Neuron (in vitro differentiated cells): ENCODE measurements at regions not wholly inside any gene's neighbourhood (a gene's known extent, or its start where the extent isn't known, plus 50 kb on each side); places are given as distances from the start of the nearest gene placed in this dataset.

ENCODE experiments used
- H2AFZ ChIP-seq: one replicate; pipeline ENCODE4 v1.6.1; 2013; ENCODE audit warnings: low read depth, mild to moderate bottlenecking, inconsistent platforms, low read length, moderate library complexity
- H3K27me3 ChIP-seq: one replicate; pipeline ENCODE4 v1.6.1; 2013; ENCODE audit warnings: low read length; ENCODE audit not compliant: insufficient read depth
- H3K36me3 ChIP-seq: one replicate; pipeline ENCODE4 v1.6.1; 2013; ENCODE audit warnings: low read length; ENCODE audit not compliant: insufficient read depth
- H3K4me1 ChIP-seq: one replicate; pipeline ENCODE4 v1.6.1; 2013; ENCODE audit warnings: low read length; ENCODE audit not compliant: insufficient read depth
- H3K4me3 ChIP-seq: 2 replicates; pipeline ENCODE4 v1.5.1; 2013; ENCODE audit warnings: mild to moderate bottlenecking, low read length, moderate library complexity
- H3K9me3 ChIP-seq: one replicate; pipeline ENCODE4 v1.6.1; 2013; ENCODE audit warnings: low read length

DNA sequence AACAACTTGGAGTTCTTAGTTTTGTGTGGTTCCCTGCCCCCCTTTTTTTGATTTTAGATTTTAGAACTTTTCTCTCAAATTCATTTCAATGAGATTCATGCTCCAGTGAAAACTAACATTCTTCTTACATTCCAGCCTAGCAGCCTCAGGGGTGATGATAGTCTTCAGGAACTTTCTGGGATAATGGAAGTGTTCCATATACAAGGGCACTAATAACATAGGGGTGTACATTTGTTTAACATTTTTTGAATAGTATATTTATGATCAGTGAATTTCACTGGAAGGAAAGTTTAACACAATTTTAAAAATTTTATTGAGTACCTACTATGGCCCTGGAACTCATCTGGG lies 61.4 kb upstream of the ZNF648 start:
- H3K36me3 ChIP-seq: no peaks in the 10 kb centered on the region

DNA sequence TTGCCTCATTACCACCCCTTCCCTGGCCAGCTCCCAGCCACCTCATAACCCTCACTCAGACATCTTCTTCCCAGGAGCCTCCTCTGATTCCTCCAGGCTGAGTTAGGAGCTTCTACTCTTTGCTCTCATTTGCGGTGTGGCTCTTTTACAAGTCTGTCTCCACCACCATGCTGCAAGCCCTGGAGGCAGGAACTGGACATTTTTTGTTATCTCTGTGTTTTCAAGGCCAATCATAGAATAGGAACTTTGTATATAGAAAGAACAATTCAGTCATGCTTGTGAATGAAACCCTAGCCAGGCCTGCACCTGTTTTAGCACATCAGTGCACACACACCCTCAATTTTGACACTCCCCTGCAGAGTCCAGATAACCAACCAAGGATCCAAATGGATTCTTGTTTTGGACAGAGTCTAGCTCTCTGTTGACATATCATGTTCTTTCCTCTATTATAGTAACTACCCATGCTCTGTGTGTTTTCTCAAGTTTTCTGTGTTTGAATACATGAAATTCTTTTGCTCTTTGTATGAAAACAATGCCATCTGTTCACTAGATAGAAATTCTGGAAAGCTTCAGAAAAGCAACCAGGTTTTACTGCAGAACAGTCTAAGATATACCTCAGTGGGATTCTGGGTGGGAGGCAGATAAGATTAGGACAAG lies 60.9 kb upstream of the ZNF648 start:
- no peaks in the 10 kb centered on the region for H3K36me3 ChIP-seq
- H3K27me3 ChIP-seq: no peaks in the 10 kb centered on the region
- no peak overlapping the region for H2AFZ ChIP-seq

More for the DNA sequence above, 61.4 kb upstream of the ZNF648 start:
- no peaks in the 10 kb centered on the region for H3K4me1 ChIP-seq
- H2AFZ ChIP-seq: no peak overlapping the region
- no peak overlapping the region for H3K4me3 ChIP-seq
- H3K27me3 ChIP-seq: no peaks in the 10 kb centered on the region
- no peaks in the 10 kb centered on the region for H3K9me3 ChIP-seq

DNA sequence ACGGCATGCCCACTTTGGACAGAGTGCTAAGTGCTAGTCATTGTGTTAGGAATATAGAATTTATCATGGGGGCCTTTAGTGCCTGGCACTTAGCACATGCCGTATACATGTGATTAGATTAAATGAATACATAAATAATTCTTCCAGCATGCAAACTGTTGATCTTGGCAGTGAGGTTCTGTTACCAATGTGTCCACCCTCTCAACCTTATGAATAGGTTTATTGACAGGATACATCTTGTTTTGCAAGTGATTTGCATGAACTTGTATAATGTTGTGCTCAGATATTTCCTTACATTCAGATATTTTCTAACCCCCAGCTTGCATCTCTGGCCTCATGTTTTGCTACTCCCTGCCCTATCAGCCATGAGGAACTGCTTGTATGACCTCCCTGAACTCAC lies 60.3 kb upstream of the ZNF648 start:
- Histone ChIP-seq H3K4me1 (no peaks in the 10 kb centered on the region), H3K4me3 (no peak overlapping the region), H2AFZ (no peak overlapping the region), H3K9me3 (no peaks in the 10 kb centered on the region), H3K36me3 (no peaks in the 10 kb centered on the region), H3K27me3 (no peaks in the 10 kb centered on the region)

More for the DNA sequence above, 60.9 kb upstream of the ZNF648 start:
- Histone ChIP-seq H3K9me3 (no peaks in the 10 kb centered on the region), H3K4me1 (no peaks in the 10 kb centered on the region), H3K4me3 (no peak overlapping the region)

DNA sequence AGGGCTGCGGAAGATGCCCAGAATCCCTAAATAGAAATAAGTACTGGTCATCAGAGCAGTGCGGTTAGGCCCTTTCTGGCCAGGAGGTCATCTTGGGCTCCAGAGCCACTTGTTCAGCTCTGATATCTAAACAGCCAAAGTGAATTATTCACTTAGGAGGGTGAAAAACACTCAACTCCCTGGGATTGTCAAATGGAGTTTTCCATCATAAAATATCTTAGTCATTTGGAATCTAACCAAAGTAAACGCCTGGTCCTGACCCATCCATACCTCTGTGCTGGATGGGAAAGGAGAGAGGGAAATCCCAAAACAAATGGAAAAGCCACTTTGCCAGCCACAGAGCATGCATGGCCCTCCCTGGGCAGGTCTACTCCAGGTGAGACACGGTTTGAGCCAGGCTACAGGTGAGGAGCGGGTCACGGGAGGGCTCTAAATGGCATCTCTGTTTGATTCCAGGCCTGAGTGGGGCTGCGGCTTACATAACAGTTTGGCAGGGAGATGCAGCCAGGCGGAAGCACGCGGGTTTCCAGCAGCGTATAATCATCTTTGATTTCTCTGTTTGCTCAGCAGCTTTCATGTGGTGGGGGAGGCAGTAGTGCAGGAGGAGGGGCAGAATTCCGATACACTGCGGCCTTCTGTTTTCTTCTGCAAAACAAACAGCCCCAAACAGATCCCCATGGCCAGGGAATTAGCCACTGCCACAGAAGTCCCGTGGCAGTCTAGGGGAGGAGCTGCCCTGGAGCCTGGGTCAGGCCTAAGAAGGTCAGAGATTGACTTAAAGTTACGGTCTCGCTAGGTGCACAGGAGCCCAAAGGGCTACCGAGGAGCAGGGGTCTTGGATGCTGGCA lies 59.1 kb upstream of the ZNF648 start:
- Histone ChIP-seq H3K4me1 (no peaks in the 10 kb centered on the region), H3K36me3 (no peaks in the 10 kb centered on the region), H2AFZ (no peak overlapping the region), H3K9me3 (no peaks in the 10 kb centered on the region), H3K27me3 (no peaks in the 10 kb centered on the region), H3K4me3 (no peak overlapping the region)

DNA sequence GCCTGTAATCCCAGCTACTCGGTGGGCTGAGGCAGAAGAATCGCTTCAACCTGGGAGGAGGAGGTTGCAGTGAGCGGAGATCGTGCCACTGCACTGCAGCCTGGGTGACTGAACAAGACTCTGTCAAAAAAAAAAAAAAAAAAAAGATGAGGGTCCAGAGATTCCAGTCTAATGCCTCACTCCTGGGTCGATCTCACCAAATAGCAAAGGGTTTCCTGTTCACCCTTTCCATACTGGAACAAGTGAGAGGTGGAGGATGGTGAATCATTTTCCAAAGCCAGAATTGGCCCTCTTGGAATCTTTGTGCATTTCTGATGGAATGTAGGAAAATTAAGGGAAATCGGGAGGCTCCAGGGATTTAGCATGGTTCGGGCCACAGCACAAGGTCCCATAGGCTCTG lies 58.1 kb upstream of the ZNF648 start:
- H3K4me1 ChIP-seq: peaks cover 2% of the 10 kb centered on the region
- H3K4me3 ChIP-seq: no peak overlapping the region
- H2AFZ ChIP-seq: no peak overlapping the region
- H3K27me3 ChIP-seq: no peaks in the 10 kb centered on the region
- no peaks in the 10 kb centered on the region for H3K36me3 ChIP-seq
- no peaks in the 10 kb centered on the region for H3K9me3 ChIP-seq

DNA sequence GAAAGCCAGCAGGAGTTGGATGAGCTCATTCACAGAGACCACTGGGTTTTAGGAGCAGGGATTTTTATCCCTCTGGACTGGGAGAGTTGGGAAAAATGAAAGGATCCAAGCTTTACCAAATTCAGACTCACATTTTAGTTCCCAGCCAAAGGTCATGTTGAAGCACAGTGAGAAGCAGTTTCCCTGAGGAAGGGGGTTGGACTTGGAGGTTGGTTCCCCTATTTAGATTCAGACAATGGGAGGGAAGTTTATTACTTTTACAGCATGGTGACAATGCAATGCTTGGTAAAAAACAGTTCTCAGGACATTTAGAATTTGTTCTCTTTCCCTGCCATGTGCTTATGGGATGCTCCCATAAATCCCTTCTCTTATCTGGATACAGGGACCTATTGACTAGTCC lies 57.3 kb upstream of the ZNF648 start:
- no peaks in the 10 kb centered on the region for H3K27me3 ChIP-seq
- H3K4me1 ChIP-seq: peaks cover 8% of the 10 kb centered on the region
- no peak overlapping the region for H3K4me3 ChIP-seq
- H3K36me3 ChIP-seq: no peaks in the 10 kb centered on the region
- H3K9me3 ChIP-seq: no peaks in the 10 kb centered on the region
- no peak overlapping the region for H2AFZ ChIP-seq

DNA sequence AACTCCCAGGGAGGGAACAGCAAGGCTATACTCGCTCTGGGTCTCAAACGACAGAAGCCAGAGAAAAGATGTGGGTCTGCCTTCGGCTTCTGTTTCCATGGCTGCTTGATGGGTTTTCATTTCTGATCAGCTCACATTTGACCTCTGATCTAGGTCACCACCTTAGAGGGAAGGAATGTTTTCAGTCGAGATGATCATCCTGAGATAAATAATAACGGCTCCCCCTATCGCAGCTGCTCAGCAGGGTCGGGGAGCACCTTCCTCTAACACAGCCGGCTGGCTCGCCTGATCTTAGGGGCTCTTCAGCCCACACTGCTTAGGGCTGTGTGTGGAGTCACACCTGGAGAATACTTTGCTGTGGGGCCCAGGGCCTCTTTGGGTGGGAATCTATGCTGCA lies 53.1 kb upstream of the ZNF648 start:
- Histone ChIP-seq H3K4me3 (no peak overlapping the region), H3K27me3 (no peaks in the 10 kb centered on the region), H2AFZ (peak overlapping the region; percentile 82), H3K36me3 (no peaks in the 10 kb centered on the region), H3K9me3 (no peaks in the 10 kb centered on the region), H3K4me1 (peaks cover 8% of the 10 kb centered on the region)

DNA sequence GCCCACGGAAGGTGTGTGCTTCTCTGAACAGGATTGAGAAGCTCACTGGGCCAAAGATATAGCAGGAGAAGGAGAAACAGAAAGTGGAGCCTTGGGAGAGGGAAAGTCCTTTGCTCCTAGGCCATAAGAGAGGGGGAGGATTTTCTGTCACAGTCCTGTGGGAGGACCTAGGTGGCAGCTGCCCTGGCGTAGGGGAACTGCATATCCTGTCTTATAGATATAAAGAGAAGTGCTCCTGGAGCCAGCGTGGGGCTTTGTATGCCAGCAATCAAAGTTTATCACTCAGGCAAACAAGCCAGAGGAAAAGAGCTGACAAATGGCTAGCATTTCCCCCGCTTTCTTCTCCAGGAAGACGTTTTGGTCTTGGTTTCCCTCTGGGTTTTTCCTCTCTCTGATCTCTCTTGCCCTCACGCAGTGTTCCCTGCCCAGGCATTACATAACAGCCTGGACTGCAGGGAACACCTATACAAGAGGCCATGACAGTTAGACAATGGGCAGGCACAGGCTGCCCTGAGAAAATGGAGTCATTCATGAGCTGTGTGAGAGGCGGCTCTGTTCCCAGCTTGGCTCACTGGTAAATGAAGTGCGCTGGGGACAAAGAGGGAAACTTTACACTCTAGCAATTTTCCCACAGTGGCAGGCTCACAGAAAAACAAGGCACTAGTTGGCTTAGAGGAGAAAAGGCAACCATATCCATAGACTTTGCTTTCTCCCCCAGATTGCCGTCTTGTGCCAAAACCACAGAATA lies 52.5 kb upstream of the ZNF648 start:
- Histone ChIP-seq H3K9me3 (no peaks in the 10 kb centered on the region), H3K27me3 (no peaks in the 10 kb centered on the region), H3K4me3 (no peak overlapping the region), H2AFZ (peak overlapping the region; percentile 82), H3K4me1 (peaks cover 8% of the 10 kb centered on the region), H3K36me3 (no peaks in the 10 kb centered on the region)

DNA sequence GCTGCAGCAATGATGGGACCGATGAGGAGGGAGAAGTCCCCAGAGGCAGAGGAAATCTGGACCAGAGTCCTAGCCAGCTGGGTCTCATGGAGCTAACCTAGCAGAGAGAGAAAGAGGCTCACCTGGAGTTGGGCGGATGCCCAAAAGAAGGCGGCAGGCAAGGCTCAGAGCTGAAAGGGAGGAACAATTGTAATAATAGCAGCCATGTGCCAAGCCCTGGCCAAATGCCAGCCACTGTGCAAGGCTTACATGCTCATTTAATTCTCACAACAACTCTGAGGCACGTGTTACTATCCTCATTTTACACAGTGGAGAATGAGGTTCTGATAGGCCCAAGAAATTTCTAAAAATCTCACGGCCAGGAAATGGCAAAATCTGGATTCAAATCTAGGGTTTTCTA lies 50.0 kb upstream of the ZNF648 start:
- no peaks in the 10 kb centered on the region for H3K36me3 ChIP-seq
- H3K4me1 ChIP-seq: peaks cover 8% of the 10 kb centered on the region
- H2AFZ ChIP-seq: no peak overlapping the region
- H3K27me3 ChIP-seq: no peaks in the 10 kb centered on the region
- no peak overlapping the region for H3K4me3 ChIP-seq
- no peaks in the 10 kb centered on the region for H3K9me3 ChIP-seq
